Mesenchymal stem cell (in vitro differentiated cells and primary cell): ENCODE measurements at regions not wholly inside any gene's neighbourhood (a gene's known extent, or its start where the extent isn't known, plus 50 kb on each side); places are given as distances from the start of the nearest gene placed in this dataset.

Experiments used
- DNase-seq: peaks from one replicate; pipeline ENCODE4 v3.0.0-alpha.2; 2013
- H2AFZ ChIP-seq: one replicate; pipeline ENCODE4 v1.6.1; 2013; ENCODE audit warnings: low read depth, mild to moderate bottlenecking, control low read depth, inconsistent platforms, low read length, moderate library complexity
- H2AK5ac ChIP-seq: 2 replicates; pipeline ENCODE4 v1.6.1; 2013; ENCODE audit warnings: low read length, moderate library complexity, mild to moderate bottlenecking, inconsistent platforms; ENCODE audit not compliant: severe bottlenecking
- H2BK120ac ChIP-seq: one replicate; pipeline ENCODE4 v1.6.1; 2013; ENCODE audit warnings: low read depth, mild to moderate bottlenecking, inconsistent platforms, low read length, moderate library complexity
- H2BK12ac ChIP-seq, 2 experiments: one replicate each; pipeline ENCODE4 v1.6.1; 2013; ENCODE audit warnings: inconsistent platforms in 2 of 2, low read length in 2 of 2, mild to moderate bottlenecking in 2 of 2, moderate library complexity in 2 of 2, control low read depth in 1 of 2
- H2BK15ac ChIP-seq: one replicate; pipeline ENCODE4 v1.6.1; 2013; ENCODE audit warnings: mild to moderate bottlenecking, low read depth, inconsistent platforms; ENCODE audit not compliant: poor library complexity, severe bottlenecking
- H2BK5ac ChIP-seq: 2 replicates; pipeline ENCODE4 v1.6.1; 2013; ENCODE audit warnings: low read depth, mild to moderate bottlenecking, low read length, control low read depth, inconsistent platforms; ENCODE audit not compliant: poor library complexity, severe bottlenecking
- H3K14ac ChIP-seq, 2 experiments: one replicate each; pipeline ENCODE4 v1.6.1; 2013; ENCODE audit warnings: inconsistent platforms in 2 of 2, low read length in 2 of 2, control low read depth in 1 of 2, mild to moderate bottlenecking in 1 of 2, moderate library complexity in 1 of 2
- H3K18ac ChIP-seq, 2 experiments: one replicate each; pipeline ENCODE4 v1.6.1; 2013; ENCODE audit warnings: inconsistent platforms in 2 of 2, low read length in 2 of 2, control low read depth in 1 of 2, low read depth in 1 of 2, mild to moderate bottlenecking in 1 of 2
- H3K23ac ChIP-seq, 2 experiments: one replicate each; pipeline ENCODE4 v1.6.1; 2013; ENCODE audit warnings: inconsistent platforms in 2 of 2, low read length in 2 of 2, mild to moderate bottlenecking in 2 of 2, moderate library complexity in 2 of 2, control low read depth in 1 of 2
- H3K27ac ChIP-seq: 2 replicates; pipeline ENCODE4 v1.5.1; 2013; ENCODE audit warnings: mild to moderate bottlenecking, moderate library complexity, low read length, control low read depth, inconsistent platforms; ENCODE audit not compliant: poor library complexity, severe bottlenecking
- H3K27me3 ChIP-seq, 2 experiments: 2 replicates each; pipeline versions ENCODE4 v1.6.1 to v1.7.0; 2013; ENCODE audit warnings: low read length in 2 of 2, mild to moderate bottlenecking in 2 of 2, moderate library complexity in 2 of 2, control low read depth in 1 of 2, inconsistent platforms in 1 of 2; ENCODE audit not compliant: control insufficient read depth in 1 of 2, insufficient read depth in 1 of 2
- H3K36me3 ChIP-seq, 2 experiments: 2 replicates each; pipeline versions ENCODE4 v1.6.1 to v1.7.0; 2013; ENCODE audit warnings: low read length in 2 of 2, control low read depth in 1 of 2, inconsistent platforms in 1 of 2, low read depth in 1 of 2, mild to moderate bottlenecking in 1 of 2; ENCODE audit not compliant: insufficient read depth in 2 of 2, control insufficient read depth in 1 of 2
- H3K4ac ChIP-seq, 2 experiments: one replicate each; pipeline ENCODE4 v1.6.1; 2013; ENCODE audit warnings: inconsistent platforms in 2 of 2, low read length in 2 of 2, mild to moderate bottlenecking in 2 of 2, moderate library complexity in 2 of 2, control low read depth in 1 of 2, low read depth in 1 of 2
- H3K4me1 ChIP-seq: 2 replicates; pipeline ENCODE4 v1.6.1; 2013; ENCODE audit warnings: low read depth, low read length, control low read depth; ENCODE audit not compliant: control insufficient read depth, insufficient read depth
- H3K4me2 ChIP-seq: 2 replicates; pipeline ENCODE4 v1.6.1; 2013; ENCODE audit warnings: low read length, mild to moderate bottlenecking, inconsistent platforms; ENCODE audit not compliant: poor library complexity, severe bottlenecking
- H3K4me3 ChIP-seq, 2 experiments: 2 replicates each; pipeline versions ENCODE4 v1.5.1 to v1.7.0; 2013; ENCODE audit warnings: low read length in 2 of 2, mild to moderate bottlenecking in 2 of 2, control low read depth in 1 of 2, low read depth in 1 of 2; ENCODE audit not compliant: insufficient read depth in 1 of 2
- H3K79me1 ChIP-seq: replicated peaks from 2 replicates; pipeline ENCODE4 v1.6.1; 2013; ENCODE audit warnings: mild to moderate bottlenecking, control low read depth, low read length, inconsistent platforms; ENCODE audit not compliant: poor library complexity, severe bottlenecking
- H3K9ac ChIP-seq: 2 replicates; pipeline ENCODE4 v1.7.0; 2013; ENCODE audit warnings: mild to moderate bottlenecking, low read length, moderate library complexity
- H3K9me3 ChIP-seq: 2 replicates; pipeline ENCODE4 v1.7.0; 2013; ENCODE audit warnings: mild to moderate bottlenecking, low read length; ENCODE audit not compliant: control insufficient read depth
- H4K8ac ChIP-seq: one replicate; pipeline ENCODE4 v1.6.1; 2013; ENCODE audit warnings: inconsistent platforms, mild to moderate bottlenecking, low read length, moderate library complexity
- H4K91ac ChIP-seq: one replicate; pipeline ENCODE4 v1.6.1; 2013; ENCODE audit warnings: mild to moderate bottlenecking, low read length, inconsistent platforms
- WGBS: methylation state at CpG from one replicate; pipeline ENCODE4 v1.1.7; 2013; ENCODE audit warnings: mixed read lengths; 5-methylcytosine and 5-hydroxymethylcytosine counted together

DNA sequence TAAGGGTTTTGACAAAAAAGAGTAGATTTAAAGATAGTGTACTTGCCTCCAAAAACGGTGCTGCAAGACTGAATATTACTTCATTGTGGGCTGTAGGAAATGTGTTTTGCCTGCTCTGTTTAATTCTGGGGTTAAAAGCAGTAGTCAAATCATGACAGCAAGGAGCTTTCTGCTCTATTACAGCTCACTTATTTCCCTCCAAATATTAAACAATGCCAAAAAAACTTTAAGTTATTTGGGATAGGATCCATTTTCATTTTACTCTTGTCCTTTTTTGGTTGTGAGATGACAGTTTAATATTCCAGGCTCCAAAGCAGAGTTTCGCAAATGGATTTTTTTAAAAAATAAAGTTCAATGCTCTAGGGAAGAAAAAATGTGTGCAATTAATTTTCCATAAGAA, 340.4 kb upstream of the RGMB start:
- H4K8ac ChIP-seq: no peak overlapping the region

DNA sequence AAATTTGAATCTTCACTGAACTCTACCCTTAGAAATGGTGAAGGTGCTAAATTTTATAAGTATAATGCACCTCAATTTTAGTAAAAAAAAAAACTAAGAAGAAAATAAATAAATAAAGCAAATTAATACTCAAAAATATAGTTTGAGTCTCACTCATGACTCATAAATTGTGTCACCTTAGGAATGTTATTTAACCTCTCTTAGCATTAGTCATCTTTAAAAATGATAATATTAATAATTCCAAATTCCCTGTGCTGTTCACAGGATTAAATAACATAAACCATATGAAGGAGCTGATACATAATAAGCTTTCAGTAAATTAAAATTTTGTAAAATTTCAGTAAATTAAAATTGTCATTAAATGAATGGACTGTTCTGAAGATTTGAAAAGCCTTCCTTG, 339.8 kb upstream of the RGMB start:
- Histone ChIP-seq H4K91ac (no peak overlapping the region), H4K8ac (no peak overlapping the region), H3K9ac (peak overlapping the region; percentile 61), H2AFZ (no peak overlapping the region), H2BK5ac (no peak overlapping the region), H3K4me3 (no peak overlapping the region), H3K23ac (no peak overlapping the region), H3K18ac (no peak overlapping the region), H3K36me3 (no peaks in the 10 kb centered on the region), H3K4me2 (no peak overlapping the region), H3K4ac (no peak overlapping the region), H2AK5ac (no peak overlapping the region), H3K27ac (no peak overlapping the region), H2BK12ac (no peak overlapping the region), H3K79me1 (no peaks in the 10 kb centered on the region), H3K27me3 (no peaks in the 10 kb centered on the region), H2BK120ac (no peak overlapping the region), H2BK15ac (no peak overlapping the region), H3K9me3 (peaks cover 16% of the 10 kb centered on the region), H3K4me1 (no peaks in the 10 kb centered on the region), H3K14ac (no peak overlapping the region)
- DNase-seq: no peak

More for the DNA sequence above, 340.4 kb upstream of the RGMB start:
- no peak overlapping the region for H3K4me3 ChIP-seq
- no peaks in the 10 kb centered on the region for H3K36me3 ChIP-seq
- no peak overlapping the region for H3K18ac ChIP-seq
- no peak overlapping the region for H3K23ac ChIP-seq
- peak overlapping the region; percentile 61 for H3K9ac ChIP-seq
- H2BK15ac ChIP-seq: no peak overlapping the region
- H3K4ac ChIP-seq: no peak overlapping the region
- no peaks in the 10 kb centered on the region for H3K27me3 ChIP-seq
- 20% methylated on average over 1 of the region's 2 CpGs for WGBS
- H3K4me1 ChIP-seq: no peaks in the 10 kb centered on the region
- peaks cover 16% of the 10 kb centered on the region for H3K9me3 ChIP-seq
- H2AFZ ChIP-seq: no peak overlapping the region
- no peak overlapping the region for H3K4me2 ChIP-seq
- no peaks in the 10 kb centered on the region for H3K79me1 ChIP-seq
- H2AK5ac ChIP-seq: no peak overlapping the region
- no peak overlapping the region for H4K91ac ChIP-seq
- no peak overlapping the region for H2BK5ac ChIP-seq
- no peak overlapping the region for H3K14ac ChIP-seq
- no peak overlapping the region for H3K27ac ChIP-seq
- DNase-seq: no peak
- H2BK12ac ChIP-seq: no peak overlapping the region
- no peak overlapping the region for H2BK120ac ChIP-seq

DNA sequence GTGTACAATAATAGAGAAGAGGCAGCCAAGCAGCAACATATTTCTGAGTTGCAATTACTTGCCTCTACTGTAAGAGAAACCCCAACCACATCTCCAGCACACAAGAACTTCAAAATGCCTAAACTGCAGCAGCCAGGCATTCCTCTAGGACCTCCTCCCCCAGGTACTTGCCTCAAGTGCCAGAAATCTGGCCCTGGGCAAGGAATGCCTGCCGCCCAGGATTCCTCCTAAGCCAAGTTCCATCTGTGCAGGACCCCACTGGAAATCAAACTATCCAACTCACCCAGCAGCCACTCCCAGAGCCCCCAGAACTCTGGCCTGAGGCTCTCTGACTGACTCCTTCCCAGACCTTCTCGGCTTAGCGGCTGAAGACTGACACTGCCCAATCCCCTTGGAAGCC, 336.8 kb upstream of the RGMB start:
- H3K27me3 ChIP-seq: no peaks in the 10 kb centered on the region
- 91% methylated on average over 3 of the region's 3 CpGs for WGBS
- no peak overlapping the region for H3K4me3 ChIP-seq
- no peak overlapping the region for H2AK5ac ChIP-seq
- H3K4me1 ChIP-seq: no peaks in the 10 kb centered on the region
- no peak overlapping the region for H3K4ac ChIP-seq
- no peak overlapping the region for H3K4me2 ChIP-seq
- no peak overlapping the region for H2AFZ ChIP-seq
- H3K14ac ChIP-seq: no peak overlapping the region
- no peak overlapping the region for H3K27ac ChIP-seq
- H3K23ac ChIP-seq: no peak overlapping the region
- no peak overlapping the region for H3K18ac ChIP-seq
- no peak overlapping the region for H4K91ac ChIP-seq
- no peak overlapping the region for H2BK12ac ChIP-seq
- H2BK120ac ChIP-seq: no peak overlapping the region
- no peak for DNase-seq
- H3K79me1 ChIP-seq: no peaks in the 10 kb centered on the region
- no peak overlapping the region for H2BK15ac ChIP-seq
- H3K9me3 ChIP-seq: peaks cover 22% of the 10 kb centered on the region
- no peak overlapping the region for H3K9ac ChIP-seq
- no peaks in the 10 kb centered on the region for H3K36me3 ChIP-seq
- H4K8ac ChIP-seq: no peak overlapping the region
- no peak overlapping the region for H2BK5ac ChIP-seq

DNA sequence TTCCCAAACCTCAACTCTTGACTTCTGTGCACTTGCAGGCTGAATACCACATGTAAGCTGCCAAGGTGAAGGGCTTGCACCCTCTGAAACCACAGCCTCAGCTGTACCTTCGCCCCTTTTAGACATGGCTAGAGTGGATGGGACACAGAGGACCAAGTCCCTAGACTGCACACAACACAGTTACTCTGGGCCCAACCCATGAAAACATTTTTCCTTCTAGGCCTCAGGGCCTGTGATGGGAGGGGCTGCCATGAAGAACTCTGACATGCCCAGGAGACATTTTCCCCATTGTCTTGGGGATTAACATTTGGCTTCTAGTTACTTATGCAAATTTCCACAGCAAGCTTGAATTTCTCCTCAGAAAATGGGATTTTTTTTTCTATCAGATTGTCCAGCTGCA, 331.0 kb upstream of the RGMB start:
- Histone ChIP-seq H2BK120ac (no peak overlapping the region), H2BK12ac (no peak overlapping the region), H3K4me1 (no peaks in the 10 kb centered on the region), H3K9me3 (peaks cover 18% of the 10 kb centered on the region), H3K9ac (no peak overlapping the region), H3K27me3 (no peaks in the 10 kb centered on the region), H3K18ac (no peak overlapping the region), H2BK15ac (no peak overlapping the region), H3K14ac (no peak overlapping the region), H3K79me1 (no peaks in the 10 kb centered on the region), H3K27ac (no peak overlapping the region), H3K4me3 (no peak overlapping the region), H2AFZ (no peak overlapping the region), H3K4ac (no peak overlapping the region), H4K91ac (no peak overlapping the region), H3K36me3 (no peaks in the 10 kb centered on the region), H2AK5ac (no peak overlapping the region), H3K4me2 (no peak overlapping the region), H3K23ac (no peak overlapping the region), H2BK5ac (no peak overlapping the region), H4K8ac (no peak overlapping the region)
- WGBS: 100% methylated on average over 1 of the region's 1 CpG
- no peak for DNase-seq
